SK-N-SH (cell line): ENCODE measurements at regions not wholly inside any gene's neighbourhood (a gene's known extent, or its start where the extent isn't known, plus 50 kb on each side); places are given as distances from the start of the nearest gene placed in this dataset.

Source experiments
- CTCF ChIP-seq: fragments of 200-600 bp; sonication (generic); IDR thresholded peaks from 2 replicates; pipeline ENCODE4 v1.6.1; 2017; ENCODE audit warnings: antibody characterized with exemption, mild to moderate bottlenecking, moderate library complexity
- EP300 ChIP-seq, 2 experiments: IDR thresholded peaks; 2 replicates each; pipeline versions ENCODE4 v1.4.0 to v1.6.1; 2012; ENCODE audit warnings: borderline replicate concordance in 1 of 2, low read depth in 1 of 2, low read length in 1 of 2
- EZH2phosphoT487 ChIP-seq: fragments of 200-600 bp; sonication (generic); IDR thresholded peaks from 2 replicates; pipeline ENCODE4 v1.6.1; 2017; ENCODE audit warnings: low read depth, mixed run types, mild to moderate bottlenecking, antibody characterized with exemption, moderate library complexity, borderline replicate concordance
- GABPA ChIP-seq: IDR thresholded peaks from 2 replicates; pipeline ENCODE4 v1.4.0; 2012; ENCODE audit warnings: low read depth, mild to moderate bottlenecking
- REST ChIP-seq: IDR thresholded peaks from 2 replicates; pipeline ENCODE4 v1.6.1; 2012; ENCODE audit warnings: mild to moderate bottlenecking, low read depth, low read length, moderate library complexity

GRCh38 chr11:88428959-88429358, 91.4 kb upstream of the CTSC start:
- TF ChIP-seq GABPA (no peak), CTCF (no peak), REST (no peak), EZH2phosphoT487 (no peak), EP300 (IDR thresholded peaks at IDR 0.05; ENCODE audit: borderline replicate concordance in 1 of 2, low read depth in 1 of 2, low read length in 1 of 2) (no peak)
